H4 (cell line): ENCODE measurements at regions not wholly inside any gene's neighbourhood (a gene's known extent, or its start where the extent isn't known, plus 50 kb on each side); places are given as distances from the start of the nearest gene placed in this dataset.

Source experiments
- DNase-seq: peaks from one replicate; pipeline ENCODE4 v3.0.0-alpha.2; 2015; ENCODE audit warnings: low spot score

- DNase-seq = no peak
These were observed 723.1 kb downstream of the TMEM182 start for GRCh38 chr2:103484906-103485305.

GRCh38 chr2:103496850-103497249 lies 735.0 kb downstream of the TMEM182 start:
- DNase-seq = no peak

GRCh38 chr2:103506812-103507211 lies 745.0 kb downstream of the TMEM182 start:
- DNase-seq = no peak

DNA sequence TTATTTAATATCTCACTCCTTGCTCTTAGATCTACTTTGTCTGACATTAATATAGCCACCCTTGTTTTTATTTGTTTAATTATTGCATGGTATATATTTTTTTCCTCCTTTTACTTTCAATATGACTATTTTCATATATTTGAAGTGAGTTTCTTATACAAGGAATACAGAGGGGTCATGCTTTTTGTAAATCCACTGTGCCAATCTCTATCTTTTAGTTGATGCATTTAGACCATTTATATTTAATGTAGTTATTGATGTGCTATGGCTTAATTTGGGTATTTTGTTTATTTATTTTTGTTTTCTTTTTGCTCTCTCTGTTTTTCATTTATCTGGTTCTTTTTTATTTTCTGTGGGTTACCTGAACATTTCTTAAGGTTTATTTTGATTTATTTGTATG lies 750.6 kb downstream of the TMEM182 start:
- no peak for DNase-seq

DNA sequence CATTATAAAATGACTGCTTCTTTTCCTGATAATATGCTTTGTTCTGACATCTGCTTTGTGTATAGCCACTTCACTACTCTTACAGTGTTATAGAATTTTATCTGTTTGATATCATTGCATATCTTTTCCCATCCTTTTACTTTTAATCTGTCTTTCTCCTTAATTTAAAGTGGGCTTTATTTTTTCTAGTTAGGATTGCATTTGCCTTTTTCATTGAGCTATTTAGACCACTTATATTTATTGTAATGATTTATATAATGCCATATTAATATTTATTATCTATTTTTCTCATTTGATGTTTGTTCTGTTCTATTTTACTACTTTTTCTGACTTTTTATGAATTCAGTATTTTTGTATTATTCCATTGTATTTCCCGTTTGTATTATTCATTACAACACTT lies 758.7 kb downstream of the TMEM182 start:
- no peak for DNase-seq

GRCh38 chr2:103525756-103526155 lies 763.9 kb downstream of the TMEM182 start:
- no peak for DNase-seq

DNA sequence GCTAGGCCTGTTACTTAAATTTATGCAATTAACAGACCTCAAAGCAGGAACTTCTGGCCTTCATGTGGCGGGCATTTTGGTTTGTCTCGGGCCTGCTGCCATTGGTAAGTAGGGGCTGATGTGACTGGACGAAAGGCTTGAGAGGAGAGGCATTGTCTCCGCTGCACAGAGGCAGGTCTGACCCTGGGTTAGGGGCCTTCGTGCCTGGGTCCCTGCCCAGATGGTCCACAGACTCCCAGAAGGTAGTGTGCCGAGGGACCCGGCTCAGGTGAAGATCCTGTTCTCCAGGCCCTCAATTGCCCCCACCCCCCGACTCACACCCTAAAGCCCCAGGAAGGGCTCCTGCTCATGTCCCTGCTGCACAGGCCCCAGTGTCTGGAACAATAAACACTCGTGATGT lies 764.9 kb downstream of the TMEM182 start:
- DNase-seq = no peak

- no peak for DNase-seq
These were observed 765.4 kb downstream of the TMEM182 start for GRCh38 chr2:103527278-103527677.

DNA sequence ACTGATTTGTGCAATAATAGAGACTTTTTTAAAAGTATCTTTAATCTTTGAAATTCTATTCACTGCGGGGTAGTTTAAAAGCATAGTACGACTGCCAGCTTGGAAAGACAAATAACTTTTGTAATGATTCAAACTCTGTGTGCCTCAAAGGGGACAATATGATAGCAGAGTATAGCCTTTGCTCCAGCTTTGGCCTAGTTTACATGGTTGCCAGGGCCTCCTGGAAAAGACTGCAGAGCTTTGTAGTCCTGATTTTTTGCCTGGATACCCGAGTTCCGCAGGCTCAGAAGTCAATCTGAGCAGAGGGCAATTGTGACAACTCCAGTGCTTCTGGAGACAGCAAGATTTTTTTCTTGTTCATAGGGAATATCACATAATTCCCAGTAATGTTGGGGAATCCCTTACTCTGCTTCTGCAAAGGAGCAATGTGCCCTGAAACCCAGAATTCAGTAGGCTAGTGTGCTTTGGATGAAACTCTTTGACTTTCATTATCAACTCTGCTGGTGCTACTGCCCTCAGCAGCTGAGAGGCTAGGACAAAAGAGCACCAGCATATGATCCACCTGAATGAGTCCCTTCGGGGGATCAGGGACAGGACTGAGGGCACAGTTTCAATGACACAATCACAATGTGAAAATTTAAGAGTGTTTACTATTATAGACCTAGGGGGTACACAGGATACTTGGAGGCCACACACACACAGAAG lies 768.1 kb downstream of the TMEM182 start:
- DNase-seq = no peak

DNA sequence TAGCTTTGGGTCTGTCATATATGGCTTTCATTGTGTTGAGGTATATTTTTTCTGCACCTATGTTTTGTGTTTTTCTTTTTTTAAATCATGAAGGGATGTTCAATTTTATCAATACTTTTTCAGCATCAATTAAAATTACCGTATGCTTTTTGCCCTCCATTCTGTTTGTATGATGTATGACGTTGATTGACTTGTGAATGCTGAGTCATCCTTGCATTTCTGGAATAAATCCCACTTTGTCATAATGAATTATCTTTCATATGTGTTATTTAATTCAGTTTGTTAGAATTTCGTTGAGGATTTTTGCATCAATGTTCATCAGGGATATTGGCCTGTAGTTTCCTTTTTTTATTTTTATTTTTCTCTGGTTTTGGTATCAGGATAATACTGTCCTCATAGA lies 790.9 kb downstream of the TMEM182 start:
- DNase-seq = no peak

GRCh38 chr2:103594823-103595222 lies 833.0 kb downstream of the TMEM182 start:
- DNase-seq = no peak

DNA sequence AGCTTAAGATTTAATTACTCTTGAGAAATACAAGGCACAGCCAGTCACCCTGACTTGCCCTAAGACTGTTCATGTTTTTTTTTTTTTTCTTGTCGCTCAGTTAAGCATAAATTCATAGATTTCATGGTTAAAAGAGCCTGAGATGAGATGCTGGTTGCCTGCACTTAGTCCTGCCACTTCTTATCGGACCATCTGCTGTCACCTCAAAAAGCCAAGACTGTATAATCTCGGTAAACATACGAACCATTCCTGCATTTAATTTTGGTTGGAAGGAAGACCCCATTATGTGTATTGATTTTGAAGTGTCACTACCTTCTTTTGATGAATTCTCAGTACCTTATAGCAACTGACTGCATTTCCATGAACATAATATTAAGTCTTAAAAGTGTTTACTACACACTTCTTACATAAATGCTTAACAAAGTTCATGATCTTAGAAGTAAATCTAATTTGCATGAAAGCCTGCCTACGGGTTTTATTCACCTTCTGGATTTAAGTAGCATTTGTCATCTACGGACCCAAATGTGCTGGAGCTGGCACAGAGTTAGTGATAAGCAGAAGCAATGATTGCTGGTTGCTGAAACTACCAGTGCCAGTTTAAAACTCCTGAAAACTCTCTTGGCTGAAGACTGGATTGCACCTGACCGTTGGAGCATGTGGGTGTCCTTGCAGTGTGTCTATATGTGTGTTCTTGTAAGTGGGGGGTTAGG lies 843.4 kb downstream of the TMEM182 start:
- no peak for DNase-seq

GRCh38 chr2:103615611-103616105 lies 853.8 kb downstream of the TMEM182 start:
- DNase-seq = no peak

- no peak for DNase-seq
These were observed 855.1 kb downstream of the TMEM182 start for GRCh38 chr2:103616891-103617290.

GRCh38 chr2:103618112-103618511 lies 856.3 kb downstream of the TMEM182 start:
- no peak for DNase-seq

GRCh38 chr2:103627301-103627700 lies 865.5 kb downstream of the TMEM182 start:
- DNase-seq = no peak

DNA sequence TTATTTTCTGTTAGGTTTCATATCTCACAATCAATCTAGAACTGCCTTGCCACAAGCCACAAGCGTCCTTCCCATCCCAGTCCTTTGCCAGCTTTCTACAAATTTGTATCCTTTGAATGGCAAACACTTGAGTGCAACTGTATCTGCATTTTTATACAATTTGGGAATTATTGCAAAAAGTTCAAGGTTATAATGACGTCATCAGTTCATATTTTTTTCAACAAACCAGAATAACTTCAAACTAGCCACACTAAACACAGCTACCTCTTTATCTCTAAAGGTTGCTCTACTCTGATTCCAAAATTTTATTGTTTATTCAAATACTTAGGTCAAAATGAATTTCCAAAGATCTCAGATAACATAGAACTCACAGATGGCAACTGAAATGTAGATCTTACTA lies 877.1 kb downstream of the TMEM182 start:
- DNase-seq = no peak

- no peak for DNase-seq
These were observed 894.7 kb downstream of the TMEM182 start for GRCh38 chr2:103656558-103656957.

GRCh38 chr2:103660519-103660918 lies 898.7 kb downstream of the TMEM182 start:
- no peak for DNase-seq

- no peak for DNase-seq
These were observed 899.1 kb downstream of the TMEM182 start for GRCh38 chr2:103660947-103661346.

- DNase-seq = no peak
These were observed 902.9 kb downstream of the TMEM182 start for GRCh38 chr2:103664690-103665089.

- no peak for DNase-seq
These were observed 905.6 kb downstream of the TMEM182 start for GRCh38 chr2:103667335-103667884.

GRCh38 chr2:103669531-103669930 lies 907.7 kb downstream of the TMEM182 start:
- DNase-seq = no peak
